RWPE1 (cell line): ENCODE measurements at regions not wholly inside any gene's neighbourhood (a gene's known extent, or its start where the extent isn't known, plus 50 kb on each side); places are given as distances from the start of the nearest gene placed in this dataset.
A peak's percentile ranks its signal among the peaks of the same experiment; 100 is the strongest.

Experiments
- CTCF ChIA-PET: fragments of 350-600 bp; sonication (Branson Sonifier 250); formaldehyde crosslinking; extraction: SDS; loops from one replicate; lab custom pipeline; 2021; lab: Yijun Ruan, JAX
- POLR2A ChIA-PET: fragments of 400-600 bp; formaldehyde crosslinking; extraction: SDS; loops from one replicate; lab custom pipeline; 2020; ENCODE audit warnings: antibody characterized with exemption; ENCODE audit not compliant: low non-redundant PET; lab: Yijun Ruan, JAX
- DNase-seq: peaks from one replicate; pipeline ENCODE4 v3.0.0; 2012; ENCODE audit warnings: low spot score
- H3K27ac ChIP-seq: fragments of 450-650 bp; 2 replicates; pipeline ENCODE4 v1.5.1; 2017
- CTCF ChIP-seq: fragments of 450-650 bp; conservative IDR thresholded peaks from 2 replicates; pipeline ENCODE4 v1.5.1; 2017; ENCODE audit warnings: low read depth, mild to moderate bottlenecking

DNA sequence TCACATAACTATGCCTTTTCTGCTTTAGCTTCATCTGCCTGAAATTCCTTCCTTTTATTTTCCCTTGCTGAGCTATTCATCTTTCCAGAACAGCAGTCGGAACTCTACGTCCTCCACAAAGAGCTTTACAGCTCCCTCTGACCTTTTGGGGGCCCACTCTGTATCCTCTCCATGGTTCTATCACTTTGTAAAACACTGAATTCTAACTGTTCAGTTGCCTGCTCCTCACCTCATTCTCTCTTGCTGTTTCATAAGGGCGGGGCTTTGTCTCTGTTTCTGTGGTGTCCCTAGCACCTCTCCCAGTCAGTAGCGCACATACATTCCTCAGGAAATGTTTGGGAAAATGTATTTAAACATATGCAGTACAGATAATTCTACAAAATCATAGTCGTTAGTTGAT, 737.0 kb downstream of the RAB28 start:
- no peak for DNase-seq
- ChIA-PET POLR2A (no interaction called here), CTCF (no interaction called here)
- TF ChIP-seq CTCF = no peak
- H3K27ac ChIP-seq = no peak overlapping the region

DNA sequence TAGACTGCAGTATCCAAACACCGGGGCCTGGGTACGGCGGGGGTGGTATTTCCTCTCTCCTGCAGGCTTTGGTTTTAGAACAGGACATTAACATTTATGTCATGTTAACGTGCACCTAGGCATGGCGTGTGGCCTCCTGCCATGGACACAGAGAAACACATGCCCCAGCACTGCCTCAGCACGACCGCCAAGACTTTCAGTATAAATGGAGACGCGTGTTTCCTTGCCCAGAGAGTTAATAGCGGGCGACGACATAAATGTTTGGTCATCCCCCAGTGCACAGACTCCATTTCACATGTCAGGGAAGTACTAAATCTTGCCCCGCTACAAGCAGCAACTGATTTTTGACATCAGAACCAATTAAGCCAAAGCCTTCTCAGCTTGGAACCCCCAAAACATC, 737.9 kb downstream of the RAB28 start:
- CTCF ChIA-PET = no interaction called here
- no peak overlapping the region for H3K27ac ChIP-seq
- no peak for DNase-seq
- TF ChIP-seq CTCF = no peak
- POLR2A ChIA-PET = no interaction called here

DNA sequence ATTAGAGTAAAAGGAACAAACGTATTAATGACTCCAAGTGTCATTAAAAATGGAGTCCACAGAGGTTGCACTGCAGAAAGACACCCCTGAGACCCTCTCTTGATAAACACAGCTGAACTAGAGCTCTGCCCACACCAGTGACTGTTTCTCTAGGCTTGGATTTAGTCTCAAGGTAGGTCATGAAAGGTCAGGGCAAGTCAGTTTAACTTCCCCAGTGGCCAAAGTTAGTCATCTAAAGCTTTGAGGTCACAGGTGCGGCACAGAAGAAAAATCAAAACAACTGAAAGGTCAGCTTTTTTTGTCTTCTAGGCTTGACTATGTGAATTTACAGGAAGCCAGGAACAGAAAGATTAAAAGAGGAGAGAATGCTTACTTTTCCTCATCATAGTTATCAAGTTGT, 749.6 kb downstream of the RAB28 start:
- H3K27ac ChIP-seq = no peak overlapping the region
- TF ChIP-seq CTCF = no peak
- POLR2A ChIA-PET = no interaction called here
- no peak for DNase-seq
- CTCF ChIA-PET = no interaction called here

GRCh38 chr4:12729384-12729783, 754.8 kb downstream of the RAB28 start:
- no peak overlapping the region for H3K27ac ChIP-seq
- ChIA-PET POLR2A (no interaction called here), CTCF (no interaction called here)
- DNase-seq = peak; percentile 8
- no peak; the same call in 1 of the 2 replicates for TF ChIP-seq CTCF

- DNase-seq = no peak
- H3K27ac ChIP-seq = no peak overlapping the region
- peak; percentile 72 for TF ChIP-seq CTCF
- ChIA-PET CTCF (no interaction called here), POLR2A (no interaction called here)
Measured at GRCh38 chr4:12724510-12724909, 759.6 kb downstream of the RAB28 start.

DNA sequence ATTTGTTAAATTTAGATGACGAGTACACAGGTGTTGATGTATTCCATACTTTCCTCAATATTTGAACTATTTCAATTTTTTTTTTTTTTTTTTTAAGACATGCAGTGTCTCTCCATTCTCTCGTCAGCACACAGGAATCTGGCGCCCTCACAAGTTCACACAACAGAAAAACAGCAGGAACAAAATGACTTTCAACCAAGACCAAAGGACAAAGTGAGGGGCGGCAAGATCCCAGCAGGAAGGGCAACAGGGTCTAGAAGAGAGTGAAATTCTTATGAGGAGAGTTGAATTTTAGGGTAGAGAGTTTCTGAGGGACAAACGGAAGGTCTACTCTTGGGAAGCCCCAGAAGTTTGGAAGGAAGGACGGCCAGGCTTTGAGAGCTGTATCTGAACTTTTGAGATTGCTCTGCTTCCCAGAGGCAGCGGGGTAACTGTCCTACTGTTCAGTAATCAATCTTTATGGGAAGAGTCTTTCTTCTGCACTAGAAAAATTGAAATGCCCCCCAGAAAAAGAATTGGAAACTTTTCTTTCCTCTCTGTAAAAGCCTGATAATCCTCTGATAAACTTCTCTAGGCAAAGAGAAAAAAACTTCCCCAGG, 760.2 kb downstream of the RAB28 start:
- no peak overlapping the region for H3K27ac ChIP-seq
- no peak for TF ChIP-seq CTCF
- DNase-seq = no peak
- ChIA-PET POLR2A (no interaction called here), CTCF (interaction anchor here (0.6 kb wide), 1 partner anchor 1831 kb away, joined by 4 read pairs; no protein-coding TSS in a partner anchor)

DNA sequence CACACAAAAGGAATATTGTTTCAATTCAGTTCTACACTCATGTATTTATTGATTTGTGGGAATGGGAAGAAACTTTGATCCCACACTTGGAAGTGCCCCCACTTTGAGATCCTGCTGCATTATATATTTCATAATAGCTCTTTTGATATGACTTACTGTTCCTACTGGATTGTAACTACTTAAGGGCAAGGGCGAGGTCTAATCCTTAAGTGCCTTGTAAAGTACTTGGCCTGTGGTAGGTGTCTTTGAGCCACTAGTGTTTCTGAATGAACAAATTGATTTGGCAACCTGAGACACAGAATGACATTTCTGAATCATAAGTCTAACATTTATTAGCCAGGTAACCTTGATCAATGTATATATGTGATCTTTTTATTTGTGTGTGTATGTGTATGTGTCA, 767.2 kb downstream of the RAB28 start:
- no peak for TF ChIP-seq CTCF
- ChIA-PET CTCF (no interaction called here), POLR2A (no interaction called here)
- no peak for DNase-seq
- H3K27ac ChIP-seq = no peak overlapping the region
